Spleen (tissue), 7 donors: ENCODE measurements at regions not wholly inside any gene's neighbourhood (a gene's known extent, or its start where the extent isn't known, plus 50 kb on each side); places are given as distances from the start of the nearest gene placed in this dataset.

ENCODE experiments used
- CTCF ChIP-seq, 11 experiments: fragments of 200-600 bp in 7 of 11; fragments of 450-650 bp in 4 of 11; sonication (generic) in 4 of 11; IDR thresholded peaks in 8 of 11; conservative IDR thresholded peaks in 3 of 11; 1 replicate in 7 of 11; 2 replicates in 4 of 11; pipeline versions ENCODE4 v1.4.0 to v1.8.0; 2016 to 2021; ENCODE audit warnings: antibody characterized with exemption in 11 of 11, inconsistent platforms in 4 of 11, mild to moderate bottlenecking in 1 of 11
- POLR2A ChIP-seq, 3 donors: fragments of 450-650 bp; IDR thresholded peaks; one replicate each; pipeline ENCODE4 v1.5.1; 2017; ENCODE audit warnings: antibody characterized with exemption in 3 of 3, mild to moderate bottlenecking in 1 of 3
- donor health status: DM: no; HTN: no; CAD: no; lungs with moderate emphysema.
- donor health status: DM: no; HTN: no; CAD: no.
- donor health status: DM: no; HTN: no; CAD: no.

- TF ChIP-seq POLR2A (IDR thresholded peaks at IDR 0.05) (no peak), CTCF (IDR thresholded peaks at IDR 0.05 in 8 of 11, conservative IDR thresholded peaks at IDR 0.05 in 3 of 11) (no peak)
Observed at GRCh38 chr11:122030286-122030685, 85.7 kb downstream of the BLID start.
